Cardiac muscle cell (in vitro differentiated cells and primary cell): ENCODE measurements at regions not wholly inside any gene's neighbourhood (a gene's known extent, or its start where the extent isn't known, plus 50 kb on each side); places are given as distances from the start of the nearest gene placed in this dataset.

Experiments
- DNase-seq, 2 donors: peaks; one replicate each; pipeline versions ENCODE4 v3.0.0 to v3.0.0-alpha.2; 2010 to 2017; ENCODE audit warnings: low read depth in 1 of 2, low spot score in 1 of 2
- H3K27ac ChIP-seq: fragments of 200-600 bp; sonication (generic); 2 replicates; pipeline ENCODE4 v1.5.1; 2016
- H3K27me3 ChIP-seq: fragments of 200-600 bp; sonication (generic); 2 replicates; pipeline ENCODE4 v1.6.0; 2016; ENCODE audit warnings: control low read depth
- H3K36me3 ChIP-seq: fragments of 200-600 bp; sonication (generic); 2 replicates; pipeline ENCODE4 v1.5.1; 2016; ENCODE audit warnings: control low read depth
- H3K4me1 ChIP-seq: fragments of 200-600 bp; sonication (generic); 2 replicates; pipeline ENCODE4 v1.8.1; 2017; ENCODE audit warnings: low read depth, mild to moderate bottlenecking, mixed run types
- H3K4me3 ChIP-seq: fragments of 200-600 bp; sonication (generic); 2 replicates; pipeline ENCODE4 v1.5.1; 2016; ENCODE audit warnings: mild to moderate bottlenecking
- H3K9me3 ChIP-seq: fragments of 200-600 bp; sonication (generic); 2 replicates; pipeline ENCODE4 v1.5.1; 2017; ENCODE audit warnings: low read depth, mild to moderate bottlenecking, control low read depth
- CTCF ChIP-seq: IDR thresholded peaks from 2 replicates; pipeline ENCODE4 v1.5.1; 2012; ENCODE audit warnings: low read depth, mild to moderate bottlenecking, low read length

- Histone ChIP-seq H3K9me3 (no peaks in the 10 kb centered on the region), H3K36me3 (no peaks in the 10 kb centered on the region), H3K4me3 (no peak overlapping the region), H3K4me1 (no peaks in the 10 kb centered on the region), H3K27ac (no peak overlapping the region), H3K27me3 (no peaks in the 10 kb centered on the region)
- no peak for TF ChIP-seq CTCF
- no peak for DNase-seq
Observed at GRCh38 chr18:61080954-61081528, 252.2 kb upstream of the CDH20 start.

DNA sequence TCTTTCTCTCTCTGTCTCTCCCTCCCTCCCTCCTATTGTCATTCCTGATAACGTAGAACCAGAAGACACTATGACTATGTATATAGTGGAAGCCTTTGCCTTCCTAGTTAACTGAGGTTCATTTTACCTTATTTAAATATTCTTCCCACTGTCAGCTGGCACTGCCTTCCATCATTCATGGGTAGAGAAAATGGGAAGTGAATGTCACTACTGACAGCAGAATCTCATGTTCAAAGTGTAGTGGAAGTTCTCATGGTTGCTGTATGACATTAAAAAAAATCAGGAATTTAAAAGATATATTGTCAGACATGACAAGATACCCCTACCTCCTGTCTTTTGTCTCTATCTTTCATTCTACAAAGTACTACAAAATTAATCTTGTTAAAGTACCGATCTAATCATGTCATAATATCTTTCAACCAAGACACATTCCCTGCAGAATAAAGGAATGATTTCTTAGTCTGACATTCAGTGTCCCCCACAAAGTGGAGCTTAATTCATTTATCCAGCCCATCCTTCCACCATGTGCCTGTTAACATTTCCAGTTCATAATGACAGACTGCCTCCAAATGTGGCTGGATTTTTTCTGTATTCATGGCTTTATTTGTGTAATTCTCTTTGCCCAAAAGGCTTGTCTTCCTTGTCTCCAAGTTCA, 250.1 kb upstream of the CDH20 start:
- DNase-seq: no peak
- no peaks in the 10 kb centered on the region for H3K27me3 ChIP-seq

DNA sequence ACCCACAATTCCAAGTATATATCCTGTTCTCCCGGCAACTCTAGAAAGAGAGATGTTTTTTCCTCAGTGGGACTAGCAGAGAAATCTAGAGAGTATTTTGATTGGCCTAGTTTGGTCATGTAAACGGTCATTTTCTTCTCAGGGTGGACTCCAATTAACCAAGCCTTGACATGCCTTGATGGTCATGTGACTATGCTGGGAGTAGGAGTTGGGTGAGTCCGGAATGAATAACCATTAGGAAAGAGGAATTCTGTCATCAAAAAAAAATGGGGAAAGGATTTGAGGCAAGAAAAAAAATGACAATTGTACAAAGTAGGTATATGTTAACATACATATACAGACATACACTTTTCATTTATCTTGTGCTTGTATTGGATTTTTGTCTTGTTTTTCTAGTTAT, 248.2 kb upstream of the CDH20 start:
- Histone ChIP-seq H3K9me3 (no peaks in the 10 kb centered on the region), H3K27me3 (no peaks in the 10 kb centered on the region), H3K36me3 (no peaks in the 10 kb centered on the region), H3K4me1 (no peaks in the 10 kb centered on the region), H3K4me3 (no peak overlapping the region), H3K27ac (no peak overlapping the region)
- no peak for TF ChIP-seq CTCF
- DNase-seq: no peak

More for the DNA sequence above, 250.1 kb upstream of the CDH20 start:
- no peak overlapping the region for H3K4me3 ChIP-seq
- no peaks in the 10 kb centered on the region for H3K4me1 ChIP-seq
- no peak for TF ChIP-seq CTCF
- no peaks in the 10 kb centered on the region for H3K9me3 ChIP-seq
- no peaks in the 10 kb centered on the region for H3K36me3 ChIP-seq
- no peak overlapping the region for H3K27ac ChIP-seq

GRCh38 chr18:61085761-61086160, 247.5 kb upstream of the CDH20 start:
- Histone ChIP-seq H3K4me1 (no peaks in the 10 kb centered on the region), H3K9me3 (no peaks in the 10 kb centered on the region), H3K27ac (no peak overlapping the region), H3K36me3 (no peaks in the 10 kb centered on the region), H3K27me3 (no peaks in the 10 kb centered on the region), H3K4me3 (no peak overlapping the region)
- TF ChIP-seq CTCF: no peak
- DNase-seq: no peak

GRCh38 chr18:61086657-61087056, 246.6 kb upstream of the CDH20 start:
- Histone ChIP-seq H3K9me3 (no peaks in the 10 kb centered on the region), H3K4me1 (no peaks in the 10 kb centered on the region), H3K27ac (no peak overlapping the region), H3K36me3 (no peaks in the 10 kb centered on the region), H3K4me3 (no peak overlapping the region), H3K27me3 (no peaks in the 10 kb centered on the region)
- no peak for TF ChIP-seq CTCF
- no peak for DNase-seq

DNA sequence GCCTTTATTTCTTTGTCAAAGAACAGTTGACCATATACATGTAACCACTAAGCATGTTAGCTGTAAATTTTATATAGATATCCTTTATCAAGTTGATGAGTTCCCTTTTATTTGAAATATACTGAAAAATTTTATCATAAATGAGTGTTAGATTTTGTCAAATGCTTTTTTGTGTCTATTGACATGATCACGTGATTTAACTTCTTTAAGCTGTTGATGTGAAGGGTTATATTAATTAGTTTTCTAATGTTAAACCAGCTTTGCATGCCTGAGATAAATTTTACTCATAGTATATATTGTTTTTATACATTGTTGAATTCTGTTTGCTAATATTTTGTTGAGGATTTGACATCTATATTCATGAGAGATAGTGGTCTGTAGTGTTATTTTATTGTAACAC, 241.9 kb upstream of the CDH20 start:
- Histone ChIP-seq H3K27ac (no peak overlapping the region), H3K27me3 (no peaks in the 10 kb centered on the region), H3K9me3 (no peaks in the 10 kb centered on the region), H3K4me1 (no peaks in the 10 kb centered on the region), H3K4me3 (no peak overlapping the region), H3K36me3 (no peaks in the 10 kb centered on the region)
- no peak for DNase-seq
- TF ChIP-seq CTCF: no peak
